ENCODE measurements at regions not wholly inside any gene's neighbourhood (a gene's known extent, or its start where the extent isn't known, plus 50 kb on each side); places are given as distances from the start of the nearest gene placed in this dataset.

- H2BK15ac ChIP-seq (ENCODE audit: low read length): no peak overlapping the region
- no peak overlapping the region for H4K91ac ChIP-seq (ENCODE audit: low read depth, low read length, poor library complexity)
- H3K4me3 ChIP-seq (ENCODE audit: low read length in 2 of 2): no peak overlapping the region
- H2BK5ac ChIP-seq (ENCODE audit: low read length): no peak overlapping the region
- no peaks in the 10 kb centered on the region for H3K4me1 ChIP-seq (ENCODE audit: control insufficient read depth in 2 of 2, insufficient read depth in 1 of 2, low read depth in 1 of 2, low read length in 2 of 2)
- H3K36me3 ChIP-seq (replicated peaks in 1 of 2; ENCODE audit: control insufficient read depth in 2 of 2, insufficient read depth in 2 of 2, low read length in 2 of 2): no peaks in the 10 kb centered on the region
- H4K8ac ChIP-seq (ENCODE audit: low read depth, low read length): no peak overlapping the region
- no peak overlapping the region for H3K9ac ChIP-seq (ENCODE audit: low read depth, low read length, poor library complexity)
- no peak overlapping the region for H3K23ac ChIP-seq (ENCODE audit: low read depth, low read length, poor library complexity)
- H2BK120ac ChIP-seq (ENCODE audit: low read depth, low read length): no peak overlapping the region
- no peak overlapping the region for H3K4ac ChIP-seq (ENCODE audit: low read length)
- no peak overlapping the region for H3K4me2 ChIP-seq (ENCODE audit: insufficient read depth, low read length, poor library complexity, severe bottlenecking)
- H3K27ac ChIP-seq (replicated peaks; ENCODE audit: low read length): no peak overlapping the region
- no peak overlapping the region for H2BK12ac ChIP-seq (ENCODE audit: low read length)
- no peak overlapping the region for H3K18ac ChIP-seq (ENCODE audit: low read length)
- no peak for DNase-seq (ENCODE audit: low spot score)
- peaks cover 6 to 10% of the 10 kb centered on the region in 2 donors for H3K9me3 ChIP-seq (replicated peaks in 1 of 2; ENCODE audit: control insufficient read depth in 2 of 2, insufficient read depth in 1 of 2, low read depth in 1 of 2, low read length in 2 of 2)
- no peaks in the 10 kb centered on the region for H3K27me3 ChIP-seq (ENCODE audit: control insufficient read depth in 3 of 3, insufficient read depth in 3 of 3, low read depth in 1 of 3, low read length in 3 of 3)
- H2AK5ac ChIP-seq (ENCODE audit: low read depth, low read length): no peak overlapping the region
- no peak overlapping the region for H3K14ac ChIP-seq (ENCODE audit: low read length)
- H2AFZ ChIP-seq (ENCODE audit: low read length): no peak overlapping the region
- H3K79me1 ChIP-seq (ENCODE audit: low read depth, low read length): no peaks in the 10 kb centered on the region
Measured at GRCh38 chr7:156510966-156511365, 129.6 kb upstream of the RNF32 start.

- Histone ChIP-seq H3K18ac (ENCODE audit: low read length) (no peak overlapping the region), H3K4me3 (ENCODE audit: low read length in 2 of 2) (no peak overlapping the region), H3K9ac (ENCODE audit: low read depth, low read length, poor library complexity) (no peak overlapping the region), H3K36me3 (replicated peaks in 1 of 2; ENCODE audit: control insufficient read depth in 2 of 2, insufficient read depth in 2 of 2, low read length in 2 of 2) (no peaks in the 10 kb centered on the region), H4K8ac (ENCODE audit: low read depth, low read length) (no peak overlapping the region), H2AFZ (ENCODE audit: low read length) (no peak overlapping the region), H3K4ac (ENCODE audit: low read length) (no peak overlapping the region), H3K79me1 (ENCODE audit: low read depth, low read length) (no peaks in the 10 kb centered on the region), H3K4me2 (ENCODE audit: insufficient read depth, low read length, poor library complexity, severe bottlenecking) (no peak overlapping the region), H4K91ac (ENCODE audit: low read depth, low read length, poor library complexity) (no peak overlapping the region), H2BK12ac (ENCODE audit: low read length) (no peak overlapping the region), H3K27ac (replicated peaks; ENCODE audit: low read length) (no peak overlapping the region), H2BK15ac (ENCODE audit: low read length) (no peak overlapping the region), H3K4me1 (ENCODE audit: control insufficient read depth in 2 of 2, insufficient read depth in 1 of 2, low read depth in 1 of 2, low read length in 2 of 2) (peaks cover 0 to 3% of the 10 kb centered on the region in 2 donors), H2BK5ac (ENCODE audit: low read length) (no peak overlapping the region), H2BK120ac (ENCODE audit: low read depth, low read length) (no peak overlapping the region), H3K14ac (ENCODE audit: low read length) (no peak overlapping the region), H2AK5ac (ENCODE audit: low read depth, low read length) (no peak overlapping the region), H3K23ac (ENCODE audit: low read depth, low read length, poor library complexity) (no peak overlapping the region), H3K27me3 (ENCODE audit: control insufficient read depth in 3 of 3, insufficient read depth in 3 of 3, low read depth in 1 of 3, low read length in 3 of 3) (no peaks in the 10 kb centered on the region), H3K9me3 (replicated peaks in 1 of 2; ENCODE audit: control insufficient read depth in 2 of 2, insufficient read depth in 1 of 2, low read depth in 1 of 2, low read length in 2 of 2) (peaks cover 6 to 10% of the 10 kb centered on the region in 2 donors)
- no peak for DNase-seq (ENCODE audit: low spot score)
- no CpG with 5 or more reads among the region's 3 CpGs for WGBS, 2 donors (ENCODE audit: extremely low coverage in 2 of 2, insufficient read length in 2 of 2, insufficient replicate concordance in 1 of 2)
Measured at GRCh38 chr7:156509216-156509615, 131.4 kb upstream of the RNF32 start.

- no peaks in the 10 kb centered on the region for H3K79me1 ChIP-seq (ENCODE audit: low read depth, low read length)
- no peak overlapping the region for H2AFZ ChIP-seq (ENCODE audit: low read length)
- H3K4ac ChIP-seq (ENCODE audit: low read length): no peak overlapping the region
- peaks cover 5 to 6% of the 10 kb centered on the region in 2 donors for H3K9me3 ChIP-seq (replicated peaks in 1 of 2; ENCODE audit: control insufficient read depth in 2 of 2, insufficient read depth in 1 of 2, low read depth in 1 of 2, low read length in 2 of 2)
- H2AK5ac ChIP-seq (ENCODE audit: low read depth, low read length): peak overlapping the region; percentile 14
- no peaks in the 10 kb centered on the region for H3K27me3 ChIP-seq (ENCODE audit: control insufficient read depth in 3 of 3, insufficient read depth in 3 of 3, low read depth in 1 of 3, low read length in 3 of 3)
- H3K18ac ChIP-seq (ENCODE audit: low read length): peak overlapping the region; percentile 8
- H3K14ac ChIP-seq (ENCODE audit: low read length): no peak overlapping the region
- no peak overlapping the region for H2BK12ac ChIP-seq (ENCODE audit: low read length)
- H3K23ac ChIP-seq (ENCODE audit: low read depth, low read length, poor library complexity): peak overlapping the region; percentile 39
- H2BK120ac ChIP-seq (ENCODE audit: low read depth, low read length): peak overlapping the region; percentile 43
- H3K4me2 ChIP-seq (ENCODE audit: insufficient read depth, low read length, poor library complexity, severe bottlenecking): no peak overlapping the region
- H4K91ac ChIP-seq (ENCODE audit: low read depth, low read length, poor library complexity): no peak overlapping the region
- H3K9ac ChIP-seq (ENCODE audit: low read depth, low read length, poor library complexity): no peak overlapping the region
- DNase-seq (ENCODE audit: low spot score): no peak
- H3K36me3 ChIP-seq (replicated peaks in 1 of 2; ENCODE audit: control insufficient read depth in 2 of 2, insufficient read depth in 2 of 2, low read length in 2 of 2): no peaks in the 10 kb centered on the region
- peaks cover 0 to 3% of the 10 kb centered on the region in 2 donors for H3K4me1 ChIP-seq (ENCODE audit: control insufficient read depth in 2 of 2, insufficient read depth in 1 of 2, low read depth in 1 of 2, low read length in 2 of 2)
- H3K27ac ChIP-seq (replicated peaks; ENCODE audit: low read length): no peak overlapping the region
- WGBS, 2 donors (ENCODE audit: extremely low coverage in 2 of 2, insufficient read length in 2 of 2, insufficient replicate concordance in 1 of 2): no CpG with 5 or more reads among the region's 10 CpGs
- H4K8ac ChIP-seq (ENCODE audit: low read depth, low read length): peak overlapping the region; percentile 98
- no peak overlapping the region for H2BK15ac ChIP-seq (ENCODE audit: low read length)
- no peak overlapping the region for H3K4me3 ChIP-seq (ENCODE audit: low read length in 2 of 2)
- H2BK5ac ChIP-seq (ENCODE audit: low read length): no peak overlapping the region
Measured at GRCh38 chr7:156505876-156506275, 134.7 kb upstream of the RNF32 start.

GRCh38 chr7:156504687-156505545 lies 135.7 kb upstream of the RNF32 start:
- H2BK120ac ChIP-seq (ENCODE audit: low read depth, low read length): no peak overlapping the region
- no peak overlapping the region for H3K4ac ChIP-seq (ENCODE audit: low read length)
- H3K9ac ChIP-seq (ENCODE audit: low read depth, low read length, poor library complexity): peak overlapping the region; percentile 24
- peaks cover 0 to 3% of the 10 kb centered on the region in 2 donors for H3K9me3 ChIP-seq (replicated peaks in 1 of 2; ENCODE audit: control insufficient read depth in 2 of 2, insufficient read depth in 1 of 2, low read depth in 1 of 2, low read length in 2 of 2)
- H3K4me2 ChIP-seq (ENCODE audit: insufficient read depth, low read length, poor library complexity, severe bottlenecking): no peak overlapping the region
- peak overlapping the region; percentile 14 for H2AK5ac ChIP-seq (ENCODE audit: low read depth, low read length)
- H3K14ac ChIP-seq (ENCODE audit: low read length): peak overlapping the region; percentile 14
- no peak overlapping the region for H3K4me3 ChIP-seq (ENCODE audit: low read length in 2 of 2)
- H3K4me1 ChIP-seq (ENCODE audit: control insufficient read depth in 2 of 2, insufficient read depth in 1 of 2, low read depth in 1 of 2, low read length in 2 of 2): peaks cover 0 to 3% of the 10 kb centered on the region in 2 donors
- H2AFZ ChIP-seq (ENCODE audit: low read length): no peak overlapping the region
- no peak for DNase-seq (ENCODE audit: low spot score)
- no peak overlapping the region for H2BK12ac ChIP-seq (ENCODE audit: low read length)
- H3K27ac ChIP-seq (replicated peaks; ENCODE audit: low read length): no peak overlapping the region
- H3K18ac ChIP-seq (ENCODE audit: low read length): peak overlapping the region; percentile 73
- H4K8ac ChIP-seq (ENCODE audit: low read depth, low read length): peak overlapping the region; percentile 29
- no peak overlapping the region for H2BK5ac ChIP-seq (ENCODE audit: low read length)
- no peak overlapping the region for H3K23ac ChIP-seq (ENCODE audit: low read depth, low read length, poor library complexity)
- WGBS, 2 donors (ENCODE audit: extremely low coverage in 2 of 2, insufficient read length in 2 of 2, insufficient replicate concordance in 1 of 2): no CpG with 5 or more reads among the region's 27 CpGs
- H2BK15ac ChIP-seq (ENCODE audit: low read length): no peak overlapping the region
- H3K79me1 ChIP-seq (ENCODE audit: low read depth, low read length): no peaks in the 10 kb centered on the region
- H3K27me3 ChIP-seq (ENCODE audit: control insufficient read depth in 3 of 3, insufficient read depth in 3 of 3, low read depth in 1 of 3, low read length in 3 of 3): no peaks in the 10 kb centered on the region
- H3K36me3 ChIP-seq (replicated peaks in 1 of 2; ENCODE audit: control insufficient read depth in 2 of 2, insufficient read depth in 2 of 2, low read length in 2 of 2): no peaks in the 10 kb centered on the region
- peak overlapping the region; percentile 9 for H4K91ac ChIP-seq (ENCODE audit: low read depth, low read length, poor library complexity)
